ENCODE measurements at regions not wholly inside any gene's neighbourhood (a gene's known extent, or its start where the extent isn't known, plus 50 kb on each side); places are given as distances from the start of the nearest gene placed in this dataset.

DNA sequence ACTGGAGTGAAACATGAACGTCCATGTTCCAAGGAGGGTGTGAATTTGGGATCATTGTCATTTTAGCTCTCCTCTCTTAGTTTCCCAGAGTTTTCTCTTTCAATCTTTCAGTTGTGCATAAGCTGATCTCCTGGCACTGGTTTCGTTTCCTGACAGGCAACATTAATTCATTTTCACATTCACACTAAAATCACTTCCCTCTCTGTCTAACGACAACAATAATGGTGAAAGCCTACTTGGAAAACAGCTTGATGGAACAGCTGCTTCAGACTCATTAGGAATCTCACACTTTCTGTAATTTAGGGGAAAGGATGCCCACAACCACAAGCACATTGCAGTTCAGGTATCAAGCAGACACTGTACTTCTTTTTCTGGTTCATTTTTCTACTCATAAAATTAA, 188.6 kb downstream of the TRIM36 start:
- DNase-seq (ENCODE audit: low spot score): no peak
- Histone ChIP-seq H3K9ac (ENCODE audit: low read depth in 1 of 2, low read length in 2 of 2) (no peak overlapping the region), H3K4me3 (ENCODE audit: low read depth in 1 of 3, low read length in 3 of 3) (no peak overlapping the region), H3K27me3 (ENCODE audit: control insufficient read depth in 4 of 4, insufficient read depth in 4 of 4, low read length in 3 of 4) (peaks cover 0 to 4% (median under 1%) of the 10 kb centered on the region in 4 donors), H3K4me1 (ENCODE audit: control insufficient read depth in 4 of 4, insufficient read depth in 4 of 4, low read length in 3 of 4) (no peaks in the 10 kb centered on the region), H3K27ac (ENCODE audit: low read depth in 1 of 2, low read length in 2 of 2) (no peak overlapping the region), H3K9me3 (ENCODE audit: control insufficient read depth in 4 of 4, low read length in 3 of 4) (no peaks in the 10 kb centered on the region), H3K36me3 (ENCODE audit: control insufficient read depth in 4 of 4, insufficient read depth in 3 of 4, low read depth in 1 of 4, low read length in 3 of 4) (no peaks in the 10 kb centered on the region)
- 58% methylated on average over 3 of the region's 3 CpGs for WGBS
- TF ChIP-seq FOXA1 (IDR thresholded peaks at IDR 0.05) (no peak), HNF4G (IDR thresholded peaks at IDR 0.05) (no peak), JUND (IDR thresholded peaks at IDR 0.05) (no peak), RXRA (IDR thresholded peaks at IDR 0.05) (no peak), RAD21 (IDR thresholded peaks at IDR 0.05) (no peak), TAF1 (conservative IDR thresholded peaks at IDR 0.05) (no peak), HNF4A (conservative IDR thresholded peaks at IDR 0.05) (no peak), FOXA2 (IDR thresholded peaks at IDR 0.05) (no peak), SP1 (IDR thresholded peaks at IDR 0.05) (no peak), GABPA (IDR thresholded peaks at IDR 0.05 in 1 of 2, conservative IDR thresholded peaks at IDR 0.05 in 1 of 2) (no peak), EGR1 (IDR thresholded peaks at IDR 0.05; ENCODE audit: low read depth in 2 of 2) (no peak), NR2F2 (IDR thresholded peaks at IDR 0.05) (no peak), YY1 (IDR thresholded peaks at IDR 0.05) (no peak)
- TF ChIP-seq, protein P1, sequence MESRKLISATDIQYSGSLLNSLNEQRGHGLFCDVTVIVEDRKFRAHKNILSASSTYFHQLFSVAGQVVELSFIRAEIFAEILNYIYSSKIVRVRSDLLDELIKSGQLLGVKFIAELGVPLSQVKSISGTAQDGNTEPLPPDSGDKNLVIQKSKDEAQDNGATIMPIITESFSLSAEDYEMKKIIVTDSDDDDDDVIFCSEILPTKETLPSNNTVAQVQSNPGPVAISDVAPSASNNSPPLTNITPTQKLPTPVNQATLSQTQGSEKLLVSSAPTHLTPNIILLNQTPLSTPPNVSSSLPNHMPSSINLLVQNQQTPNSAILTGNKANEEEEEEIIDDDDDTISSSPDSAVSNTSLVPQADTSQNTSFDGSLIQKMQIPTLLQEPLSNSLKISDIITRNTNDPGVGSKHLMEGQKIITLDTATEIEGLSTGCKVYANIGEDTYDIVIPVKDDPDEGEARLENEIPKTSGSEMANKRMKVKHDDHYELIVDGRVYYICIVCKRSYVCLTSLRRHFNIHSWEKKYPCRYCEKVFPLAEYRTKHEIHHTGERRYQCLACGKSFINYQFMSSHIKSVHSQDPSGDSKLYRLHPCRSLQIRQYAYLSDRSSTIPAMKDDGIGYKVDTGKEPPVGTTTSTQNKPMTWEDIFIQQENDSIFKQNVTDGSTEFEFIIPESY (IDR thresholded peaks at IDR 0.05): no peak
- TF ChIP-seq, protein P2, sequence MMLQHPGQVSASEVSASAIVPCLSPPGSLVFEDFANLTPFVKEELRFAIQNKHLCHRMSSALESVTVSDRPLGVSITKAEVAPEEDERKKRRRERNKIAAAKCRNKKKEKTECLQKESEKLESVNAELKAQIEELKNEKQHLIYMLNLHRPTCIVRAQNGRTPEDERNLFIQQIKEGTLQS (IDR thresholded peaks at IDR 0.05): no peak
- TF ChIP-seq, protein P3, sequence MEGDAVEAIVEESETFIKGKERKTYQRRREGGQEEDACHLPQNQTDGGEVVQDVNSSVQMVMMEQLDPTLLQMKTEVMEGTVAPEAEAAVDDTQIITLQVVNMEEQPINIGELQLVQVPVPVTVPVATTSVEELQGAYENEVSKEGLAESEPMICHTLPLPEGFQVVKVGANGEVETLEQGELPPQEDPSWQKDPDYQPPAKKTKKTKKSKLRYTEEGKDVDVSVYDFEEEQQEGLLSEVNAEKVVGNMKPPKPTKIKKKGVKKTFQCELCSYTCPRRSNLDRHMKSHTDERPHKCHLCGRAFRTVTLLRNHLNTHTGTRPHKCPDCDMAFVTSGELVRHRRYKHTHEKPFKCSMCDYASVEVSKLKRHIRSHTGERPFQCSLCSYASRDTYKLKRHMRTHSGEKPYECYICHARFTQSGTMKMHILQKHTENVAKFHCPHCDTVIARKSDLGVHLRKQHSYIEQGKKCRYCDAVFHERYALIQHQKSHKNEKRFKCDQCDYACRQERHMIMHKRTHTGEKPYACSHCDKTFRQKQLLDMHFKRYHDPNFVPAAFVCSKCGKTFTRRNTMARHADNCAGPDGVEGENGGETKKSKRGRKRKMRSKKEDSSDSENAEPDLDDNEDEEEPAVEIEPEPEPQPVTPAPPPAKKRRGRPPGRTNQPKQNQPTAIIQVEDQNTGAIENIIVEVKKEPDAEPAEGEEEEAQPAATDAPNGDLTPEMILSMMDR (IDR thresholded peaks at IDR 0.05; ENCODE audit: low read depth, low read length, missing input control): no peak
- TF ChIP-seq, protein P4, sequence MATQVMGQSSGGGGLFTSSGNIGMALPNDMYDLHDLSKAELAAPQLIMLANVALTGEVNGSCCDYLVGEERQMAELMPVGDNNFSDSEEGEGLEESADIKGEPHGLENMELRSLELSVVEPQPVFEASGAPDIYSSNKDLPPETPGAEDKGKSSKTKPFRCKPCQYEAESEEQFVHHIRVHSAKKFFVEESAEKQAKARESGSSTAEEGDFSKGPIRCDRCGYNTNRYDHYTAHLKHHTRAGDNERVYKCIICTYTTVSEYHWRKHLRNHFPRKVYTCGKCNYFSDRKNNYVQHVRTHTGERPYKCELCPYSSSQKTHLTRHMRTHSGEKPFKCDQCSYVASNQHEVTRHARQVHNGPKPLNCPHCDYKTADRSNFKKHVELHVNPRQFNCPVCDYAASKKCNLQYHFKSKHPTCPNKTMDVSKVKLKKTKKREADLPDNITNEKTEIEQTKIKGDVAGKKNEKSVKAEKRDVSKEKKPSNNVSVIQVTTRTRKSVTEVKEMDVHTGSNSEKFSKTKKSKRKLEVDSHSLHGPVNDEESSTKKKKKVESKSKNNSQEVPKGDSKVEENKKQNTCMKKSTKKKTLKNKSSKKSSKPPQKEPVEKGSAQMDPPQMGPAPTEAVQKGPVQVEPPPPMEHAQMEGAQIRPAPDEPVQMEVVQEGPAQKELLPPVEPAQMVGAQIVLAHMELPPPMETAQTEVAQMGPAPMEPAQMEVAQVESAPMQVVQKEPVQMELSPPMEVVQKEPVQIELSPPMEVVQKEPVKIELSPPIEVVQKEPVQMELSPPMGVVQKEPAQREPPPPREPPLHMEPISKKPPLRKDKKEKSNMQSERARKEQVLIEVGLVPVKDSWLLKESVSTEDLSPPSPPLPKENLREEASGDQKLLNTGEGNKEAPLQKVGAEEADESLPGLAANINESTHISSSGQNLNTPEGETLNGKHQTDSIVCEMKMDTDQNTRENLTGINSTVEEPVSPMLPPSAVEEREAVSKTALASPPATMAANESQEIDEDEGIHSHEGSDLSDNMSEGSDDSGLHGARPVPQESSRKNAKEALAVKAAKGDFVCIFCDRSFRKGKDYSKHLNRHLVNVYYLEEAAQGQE (IDR thresholded peaks at IDR 0.05): no peak
- TF ChIP-seq, protein P5, sequence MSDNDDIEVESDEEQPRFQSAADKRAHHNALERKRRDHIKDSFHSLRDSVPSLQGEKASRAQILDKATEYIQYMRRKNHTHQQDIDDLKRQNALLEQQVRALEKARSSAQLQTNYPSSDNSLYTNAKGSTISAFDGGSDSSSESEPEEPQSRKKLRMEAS (IDR thresholded peaks at IDR 0.05): no peak

Measured in liver (tissue), 8 donors.